Central memory CD4-positive, alpha-beta T cell (primary cell): ENCODE measurements at regions not wholly inside any gene's neighbourhood (a gene's known extent, or its start where the extent isn't known, plus 50 kb on each side); places are given as distances from the start of the nearest gene placed in this dataset.
"Not testable (repeated sequence)": the region's sequence is repeated elsewhere in the genome, so short reads cannot be mapped to it uniquely, and the experiment has no call there.

ENCODE experiments used
- DNase-seq: peaks from one replicate; pipeline ENCODE4 v3.0.0; 2022

DNA sequence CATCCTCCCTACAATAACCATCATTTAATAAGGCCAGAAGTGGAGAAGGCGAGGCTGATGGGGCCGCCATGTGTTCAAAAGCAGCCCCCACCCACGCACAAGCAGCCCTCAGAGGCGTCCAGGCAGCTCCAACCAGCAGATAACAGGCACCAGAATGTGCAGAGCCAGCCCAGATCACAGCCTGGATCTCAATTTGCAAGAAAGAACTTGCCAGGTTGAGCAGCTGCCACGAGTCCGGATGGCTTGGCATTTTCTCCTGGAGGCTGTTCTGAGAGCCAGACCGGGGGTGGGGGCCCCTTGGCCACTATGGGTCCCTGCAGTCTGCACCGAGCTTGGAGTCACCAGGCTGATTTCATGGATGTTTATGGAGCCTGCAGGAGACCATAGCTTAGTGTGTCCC lies 338.1 kb downstream of the PREX1 start:
- DNase-seq = no peak

DNA sequence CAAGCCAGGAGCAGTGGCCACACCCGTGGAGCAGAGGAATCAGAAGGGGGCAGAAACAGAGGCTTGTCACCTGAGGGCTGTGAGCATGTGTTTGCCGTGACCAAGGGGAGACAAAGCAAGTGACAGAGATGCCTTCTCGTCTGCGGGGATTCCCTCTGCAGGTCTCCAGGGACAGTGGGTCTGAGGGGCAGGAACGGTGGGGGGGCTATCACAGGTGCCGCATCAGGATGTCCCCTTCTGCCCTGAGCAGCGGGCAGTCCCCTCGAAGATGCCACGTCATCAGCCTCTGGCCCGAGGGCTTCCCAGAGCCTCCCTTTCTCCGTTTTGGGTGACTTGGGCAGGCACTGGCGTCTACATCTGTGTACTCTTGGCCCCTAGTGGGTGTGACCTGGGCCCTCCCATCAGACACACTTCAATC lies 338.7 kb downstream of the PREX1 start:
- no peak for DNase-seq

DNA sequence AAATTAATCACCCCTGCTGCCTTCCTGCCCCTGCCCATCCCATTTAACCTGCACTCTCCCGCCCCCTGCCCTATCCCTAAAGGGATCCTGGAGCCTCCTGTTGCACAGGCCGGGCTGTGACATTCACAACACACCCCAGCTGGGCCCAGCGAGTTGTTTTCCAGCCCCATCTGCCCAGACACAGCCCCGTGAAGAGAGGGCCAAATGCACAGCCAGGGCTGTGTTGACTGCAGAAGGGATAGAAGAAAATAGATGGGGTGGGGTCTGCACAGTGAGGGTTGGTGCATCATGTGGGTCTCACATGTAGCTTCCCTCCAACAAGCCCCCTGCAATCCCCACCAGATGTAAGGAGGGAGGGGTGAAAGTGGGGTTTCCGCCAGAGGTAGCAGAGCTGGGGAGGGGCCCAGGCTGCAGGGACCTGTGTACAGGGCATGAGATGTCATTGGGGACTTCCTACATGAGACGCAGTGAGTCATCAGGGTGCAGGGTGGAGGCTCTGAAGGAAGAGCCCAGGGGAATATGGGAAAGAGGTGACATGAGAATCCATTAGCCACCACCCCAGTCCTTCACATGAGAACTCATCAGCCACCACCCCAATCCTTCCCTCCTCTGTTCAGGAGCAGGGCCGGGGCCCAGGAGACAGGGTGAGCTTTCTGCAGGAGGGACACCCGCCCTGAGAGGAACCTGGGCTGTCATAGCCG lies 339.3 kb downstream of the PREX1 start:
- not testable (repeated sequence) for DNase-seq

DNA sequence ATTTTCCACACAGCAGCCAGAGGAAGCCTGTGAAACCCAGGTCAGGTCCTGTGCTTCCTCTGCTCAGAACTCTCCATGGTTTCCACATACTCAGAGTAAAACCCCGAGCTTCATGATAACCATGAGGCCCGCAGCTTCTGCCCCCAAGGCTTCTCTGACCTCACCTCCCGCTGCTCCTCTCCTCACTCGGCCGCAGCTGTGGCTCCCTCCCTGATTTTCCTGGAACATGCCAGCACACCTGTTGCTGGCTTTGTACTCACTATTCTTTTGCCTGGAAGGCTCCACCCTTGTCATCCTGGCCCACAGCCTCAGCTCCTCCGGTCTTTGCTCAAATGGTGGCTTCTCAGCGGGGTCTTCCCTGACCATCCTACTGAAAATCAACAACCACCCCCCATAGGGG lies 341.7 kb downstream of the PREX1 start:
- DNase-seq = no peak

DNA sequence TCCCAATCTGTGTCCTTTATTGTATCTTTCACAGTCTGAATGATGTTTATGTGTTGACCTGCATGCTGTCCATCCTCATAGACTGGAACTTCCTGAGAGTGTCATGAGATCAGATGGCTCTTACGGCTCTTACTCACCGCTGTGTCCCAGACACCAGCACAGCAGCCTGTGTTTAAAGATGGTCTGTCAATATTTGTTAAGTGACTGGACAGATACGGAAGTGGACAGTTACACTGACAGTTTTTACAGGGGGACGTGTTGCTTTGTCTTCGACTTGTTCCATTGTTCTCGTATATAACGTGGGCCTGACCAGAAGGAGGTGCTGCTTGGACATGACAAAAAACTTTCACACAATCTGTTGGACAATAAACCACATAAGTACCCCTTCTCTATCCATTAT lies 342.6 kb downstream of the PREX1 start:
- DNase-seq = not testable (repeated sequence)

DNA sequence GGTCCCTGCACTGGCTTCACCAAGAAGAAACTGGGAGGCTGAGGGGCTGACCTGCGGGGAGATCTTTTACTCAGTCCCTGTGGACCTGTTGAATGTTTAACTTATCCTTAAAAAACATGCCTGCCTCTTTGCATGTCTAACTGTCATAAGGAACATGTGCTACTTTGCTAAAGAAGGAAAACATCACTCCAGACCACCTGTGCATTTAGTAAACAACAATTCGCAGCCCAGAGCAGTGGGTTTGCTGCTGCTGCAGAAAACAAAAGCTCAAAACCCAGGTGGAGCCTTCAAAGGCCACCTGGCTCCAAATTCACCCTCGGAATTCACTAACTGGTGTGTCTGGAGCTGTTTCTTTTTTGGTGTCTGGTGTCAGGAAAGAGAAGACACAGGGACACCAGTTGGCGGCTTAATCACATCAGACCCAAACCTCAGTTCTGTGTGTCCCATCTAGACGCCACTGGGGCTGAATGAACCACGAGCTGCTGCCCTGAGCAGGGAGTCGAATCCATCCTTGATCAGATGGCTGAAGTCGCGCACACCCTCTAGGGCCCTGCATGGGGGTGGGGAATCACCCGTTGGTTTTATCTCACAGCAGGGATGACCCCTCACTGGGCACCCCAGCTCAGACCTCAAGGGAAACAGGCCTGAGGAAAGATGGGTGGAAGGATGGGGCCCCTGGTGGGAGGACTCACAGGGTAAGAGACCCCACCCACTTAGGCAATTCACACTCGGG lies 344.3 kb downstream of the PREX1 start:
- DNase-seq = no peak

DNA sequence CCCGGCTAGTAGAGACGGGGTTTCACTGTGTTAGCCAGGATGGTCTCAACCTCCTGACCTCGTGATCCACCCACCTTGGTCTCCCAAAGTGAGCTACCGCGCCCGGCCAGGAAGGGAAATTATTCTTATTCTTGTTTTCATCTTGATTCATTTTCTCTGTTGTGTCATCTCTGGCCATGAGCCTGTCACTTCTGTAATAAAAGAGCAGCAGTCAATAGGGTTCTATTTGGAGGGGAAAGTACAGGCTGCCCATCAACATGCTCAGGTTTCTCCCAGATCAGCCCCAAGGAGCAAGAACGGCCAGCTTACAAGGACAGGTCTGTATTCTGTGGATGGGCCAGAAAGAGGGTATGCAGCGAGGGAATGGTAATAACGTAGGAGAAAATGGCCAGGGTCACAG lies 345.0 kb downstream of the PREX1 start:
- DNase-seq = no peak

DNA sequence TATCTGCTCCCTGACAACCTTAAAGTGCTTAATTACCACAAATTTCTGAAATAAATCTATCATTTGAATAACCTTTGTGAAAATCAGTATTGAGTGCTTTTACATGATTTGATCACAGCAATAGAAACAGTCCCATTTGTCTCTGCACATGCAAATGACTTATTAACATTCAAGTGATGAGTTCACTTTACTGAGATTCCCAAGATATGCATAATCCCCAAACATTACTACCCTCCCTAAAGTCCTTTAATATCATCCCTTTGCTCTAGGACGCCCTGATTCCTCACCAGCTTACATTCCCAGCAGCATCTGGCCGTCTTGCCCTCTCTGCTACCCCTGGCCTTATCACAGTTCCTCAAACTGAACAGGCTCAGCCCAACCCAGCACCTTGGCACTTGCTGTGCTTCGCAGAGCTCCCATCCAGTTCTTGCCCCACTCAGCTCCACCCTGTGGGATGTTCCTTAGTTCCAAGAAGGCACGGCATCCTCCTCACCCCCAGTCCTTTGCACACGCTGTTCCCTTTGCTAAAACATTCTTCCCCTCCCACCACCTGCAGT lies 347.5 kb downstream of the PREX1 start:
- DNase-seq = no peak

DNA sequence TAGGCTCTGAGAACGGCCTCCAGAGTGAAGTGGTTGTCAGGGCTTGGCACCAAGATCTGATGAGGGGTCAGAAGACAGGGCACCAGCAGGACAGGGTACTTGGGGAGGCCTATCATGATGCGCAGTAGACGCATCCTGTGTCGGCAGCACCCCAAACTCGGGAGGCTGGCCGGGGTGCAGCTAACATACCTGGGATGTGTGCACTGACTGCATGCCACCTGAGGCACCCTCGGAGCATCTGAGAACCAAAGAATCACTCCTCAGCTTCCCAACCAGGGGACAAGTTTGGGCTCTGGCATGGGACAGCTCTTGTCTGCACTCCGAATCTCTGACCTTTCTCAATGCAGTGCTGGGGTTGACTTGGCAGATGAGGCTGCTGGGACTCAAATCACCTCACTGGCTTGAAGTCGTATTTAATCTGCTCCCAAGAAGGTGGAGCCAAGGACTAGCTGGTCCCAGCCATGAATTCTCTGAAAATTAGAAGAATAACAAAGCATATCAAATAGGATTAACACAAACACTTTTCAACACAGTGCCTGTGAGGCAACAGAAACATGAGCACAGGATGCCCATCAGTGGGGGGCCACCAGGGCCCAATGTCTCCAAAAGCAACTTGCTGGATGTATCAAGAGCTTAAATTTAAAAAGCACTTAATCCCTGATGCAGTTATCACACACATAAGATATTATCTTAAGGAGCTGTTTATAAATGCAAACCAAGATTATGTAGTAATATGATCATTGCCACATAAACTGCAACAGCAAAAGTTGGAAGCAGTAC lies 348.8 kb downstream of the PREX1 start:
- DNase-seq = no peak

DNA sequence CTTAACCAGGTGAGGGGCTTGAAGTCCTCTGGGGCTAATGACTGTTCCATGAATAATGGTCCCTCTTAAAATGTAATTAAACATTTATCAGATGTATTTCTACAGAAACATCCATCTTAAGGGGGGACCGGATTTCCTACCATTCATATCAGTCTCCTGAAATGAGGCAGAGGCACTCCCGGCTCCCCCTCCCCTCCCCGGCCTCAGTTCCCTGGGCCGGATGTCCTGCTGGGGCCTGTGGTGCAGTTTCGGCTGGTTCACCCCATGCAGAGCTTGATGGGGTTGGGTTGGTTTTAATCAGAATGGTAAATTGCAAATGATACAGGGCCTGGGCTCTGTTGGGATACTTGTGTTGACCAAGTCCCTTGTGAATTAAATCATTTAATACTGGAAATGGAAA lies 349.4 kb downstream of the PREX1 start:
- DNase-seq = no peak

DNA sequence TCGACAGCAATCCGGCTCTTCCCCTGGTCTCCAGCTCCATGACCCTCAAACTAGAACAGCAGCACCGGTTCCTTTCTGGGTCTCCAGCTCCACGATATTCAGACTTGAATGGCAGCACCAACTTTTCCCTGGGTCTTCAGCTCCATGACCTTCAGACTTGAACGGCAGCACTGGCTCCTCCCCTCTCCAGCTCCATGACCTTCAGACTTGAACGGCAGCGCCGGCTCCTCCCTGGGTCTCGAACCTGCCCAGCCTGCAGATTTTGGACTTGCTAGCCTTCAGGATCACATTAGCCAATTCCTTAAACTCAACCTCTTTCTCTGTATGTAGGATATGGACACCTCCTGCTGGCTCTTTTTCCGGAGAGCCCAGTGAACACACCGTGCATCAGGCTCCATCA lies 350.9 kb downstream of the PREX1 start:
- no peak for DNase-seq

DNA sequence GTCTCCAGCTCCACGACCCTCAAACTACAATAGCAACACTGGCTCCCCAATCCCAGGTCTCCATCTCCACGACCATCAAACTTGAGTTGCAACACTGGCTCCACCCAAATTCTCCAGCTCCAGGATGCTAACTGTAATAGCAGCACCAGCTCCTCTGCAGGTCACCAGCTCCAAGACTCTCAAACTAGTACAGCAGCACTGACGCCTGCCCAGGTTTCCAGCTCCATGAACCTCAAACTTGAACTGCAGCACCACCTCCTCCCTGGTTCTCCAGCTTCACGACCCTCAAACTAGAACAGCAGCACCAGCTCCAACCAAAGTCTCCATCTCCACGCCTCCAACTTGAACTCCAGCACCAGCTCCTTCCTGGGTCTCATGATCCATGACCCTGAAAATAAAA lies 353.8 kb downstream of the PREX1 start:
- no peak for DNase-seq

DNA sequence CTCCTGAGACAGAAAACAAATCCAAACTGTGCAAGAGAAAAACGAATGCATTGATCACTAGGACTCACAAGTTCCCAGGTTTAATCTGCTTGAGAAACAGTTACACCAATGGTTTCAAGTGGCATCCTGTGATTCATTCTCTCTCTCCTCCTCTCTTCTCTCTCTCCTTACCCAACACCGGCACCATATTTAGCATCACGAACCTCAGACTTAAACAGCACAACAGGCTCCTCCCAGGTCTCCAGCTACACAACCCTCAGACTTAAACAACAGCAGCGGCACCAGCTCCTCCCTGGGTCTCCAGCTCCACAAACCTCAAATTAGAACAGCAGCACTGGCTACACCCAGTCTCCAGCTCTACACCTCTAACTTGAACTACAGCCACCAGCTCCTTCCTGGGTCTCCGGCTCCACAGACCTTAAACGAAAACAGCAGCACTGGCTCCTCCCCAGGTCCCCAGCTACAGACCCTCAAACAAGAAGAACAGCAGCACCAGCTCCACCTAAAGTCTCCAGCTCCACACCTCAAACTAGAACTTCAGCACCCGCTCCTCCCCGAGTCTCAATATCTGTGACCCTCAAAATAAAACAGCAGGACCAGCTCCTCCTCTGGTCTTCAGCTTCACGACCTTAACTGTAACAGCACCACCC lies 355.9 kb downstream of the PREX1 start:
- no peak for DNase-seq

DNA sequence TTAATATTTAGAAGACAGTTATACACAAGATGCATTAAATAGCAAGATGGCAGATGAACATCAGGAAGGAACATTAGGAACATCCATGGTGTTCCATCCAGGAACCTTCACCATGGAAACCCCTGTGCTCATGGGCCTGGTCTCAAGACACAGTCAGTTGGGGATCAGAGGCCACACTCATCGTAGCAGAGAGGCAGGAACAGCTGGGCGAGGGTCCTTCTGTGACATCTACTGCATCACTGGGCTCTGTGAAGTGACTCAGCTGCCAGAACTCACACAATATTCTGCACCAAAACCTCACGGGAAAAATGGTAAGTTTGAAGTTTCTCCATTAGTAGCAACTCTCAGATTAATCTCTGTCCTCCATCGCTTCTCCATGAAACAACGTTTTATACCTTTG lies 356.6 kb downstream of the PREX1 start:
- DNase-seq = no peak

DNA sequence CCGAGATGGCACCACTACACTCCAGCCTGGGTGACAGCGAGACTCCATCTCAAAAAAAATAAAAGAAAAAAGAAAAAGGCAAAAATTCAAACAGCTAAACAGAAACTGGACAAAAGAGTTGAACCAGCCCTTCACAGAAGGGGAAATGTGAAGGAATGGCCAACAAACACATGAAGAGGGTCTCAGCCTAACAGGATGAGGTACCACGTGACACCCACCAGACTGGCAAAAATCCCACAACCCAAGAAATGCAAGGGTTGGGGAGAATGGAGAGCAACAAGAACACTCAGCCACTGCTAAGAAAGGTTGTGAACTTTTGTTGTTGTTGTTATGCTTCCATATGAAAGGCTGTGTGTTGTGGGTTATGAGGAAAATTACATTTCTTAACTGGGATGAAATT lies 357.7 kb downstream of the PREX1 start:
- no peak for DNase-seq

DNA sequence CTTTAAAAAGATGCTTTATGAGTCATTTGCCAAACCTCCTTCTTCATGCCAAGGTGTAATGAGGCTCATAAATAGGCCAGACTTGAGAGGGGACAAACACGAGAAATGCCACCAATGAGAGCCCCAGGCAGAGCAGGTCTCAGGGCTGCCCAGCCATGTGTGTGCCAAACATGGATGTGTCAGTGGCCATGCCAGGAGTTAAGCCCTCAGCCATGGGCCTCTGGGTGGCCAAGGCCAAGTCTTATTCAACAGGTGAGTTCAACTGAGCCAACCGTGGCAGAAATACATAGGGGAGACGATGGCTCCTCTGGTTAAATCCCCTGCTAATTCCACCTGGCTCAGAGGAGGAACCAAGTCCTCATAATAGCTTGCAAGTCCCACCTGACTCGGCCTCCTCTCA lies 358.8 kb downstream of the PREX1 start:
- no peak for DNase-seq

DNA sequence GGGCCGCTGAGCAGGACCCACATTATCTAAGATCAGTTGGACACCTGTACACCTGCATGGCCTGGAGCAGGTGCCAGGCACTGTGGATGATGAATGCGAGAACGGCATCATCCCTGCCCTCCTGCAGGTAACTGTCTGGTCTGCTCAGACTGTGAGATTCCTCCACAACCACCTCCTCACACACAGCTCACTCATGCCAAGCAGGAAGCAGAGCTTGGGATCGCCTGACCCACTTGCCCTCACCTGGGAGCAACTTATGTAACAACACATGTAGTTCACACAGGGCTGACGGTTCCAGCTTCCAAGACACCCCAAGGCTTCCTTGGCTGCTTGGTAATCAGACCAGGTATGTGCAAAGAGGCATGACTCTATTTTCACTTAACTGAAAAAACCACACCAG lies 359.2 kb downstream of the PREX1 start:
- no peak for DNase-seq

DNA sequence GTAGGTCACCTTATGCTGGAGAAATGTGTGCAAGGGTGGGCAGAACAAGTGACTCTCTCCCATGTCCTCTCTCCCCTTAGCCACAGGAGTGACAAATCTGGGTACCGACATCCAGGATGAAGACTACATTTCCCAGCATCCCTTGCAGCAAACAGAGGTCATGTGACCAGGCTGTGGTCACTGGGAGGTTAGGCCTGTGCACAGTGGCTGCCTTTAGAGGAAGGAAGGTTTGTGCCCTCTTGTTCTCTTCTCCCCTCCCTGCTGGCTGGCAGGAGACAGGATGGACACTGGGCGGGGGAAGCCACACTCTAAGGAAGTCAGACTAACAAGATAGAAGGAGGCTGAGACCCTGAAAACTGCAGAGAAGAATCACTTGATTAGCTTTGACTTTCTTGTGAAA lies 360.2 kb downstream of the PREX1 start:
- peak; percentile 34 for DNase-seq

DNA sequence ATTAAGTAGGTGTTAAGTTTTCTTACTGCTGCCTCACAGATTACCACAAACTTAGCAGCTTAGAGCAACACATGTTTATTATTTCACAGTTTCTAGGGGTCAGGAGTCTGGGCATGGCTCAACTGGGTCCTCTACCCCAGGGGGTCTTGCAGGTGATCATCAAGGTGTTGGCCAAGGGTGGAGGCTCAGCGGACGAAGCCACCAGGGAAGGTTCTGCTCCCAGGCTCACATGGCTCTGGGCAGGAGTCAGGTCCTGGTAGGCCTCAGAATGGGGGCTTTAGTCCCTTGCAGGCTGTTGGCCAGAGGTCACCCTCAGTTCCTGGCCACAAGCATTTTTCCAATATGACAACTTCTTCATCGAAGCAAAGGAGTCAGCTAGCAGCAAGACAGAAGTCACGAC lies 362.5 kb downstream of the PREX1 start:
- no peak for DNase-seq

DNA sequence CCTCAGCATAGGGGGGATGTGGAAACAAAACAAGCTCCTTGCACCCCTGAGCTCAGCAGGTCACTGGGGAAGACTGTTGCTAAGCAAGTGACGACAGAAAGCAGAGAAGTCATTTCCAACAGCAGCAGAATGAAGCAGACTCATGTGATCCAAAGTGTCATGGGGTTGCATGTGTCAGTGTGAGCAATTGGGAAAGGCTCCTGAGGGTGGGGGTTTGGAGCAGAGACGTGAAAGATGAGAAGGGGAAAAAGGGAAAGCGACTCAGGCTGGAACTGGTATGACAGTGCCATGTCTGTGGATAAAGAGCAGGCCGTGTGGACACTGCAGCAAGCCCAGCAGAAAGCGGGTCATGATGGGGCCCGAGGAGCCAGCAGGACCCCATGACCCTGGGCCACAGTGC lies 363.9 kb downstream of the PREX1 start:
- no peak for DNase-seq

DNA sequence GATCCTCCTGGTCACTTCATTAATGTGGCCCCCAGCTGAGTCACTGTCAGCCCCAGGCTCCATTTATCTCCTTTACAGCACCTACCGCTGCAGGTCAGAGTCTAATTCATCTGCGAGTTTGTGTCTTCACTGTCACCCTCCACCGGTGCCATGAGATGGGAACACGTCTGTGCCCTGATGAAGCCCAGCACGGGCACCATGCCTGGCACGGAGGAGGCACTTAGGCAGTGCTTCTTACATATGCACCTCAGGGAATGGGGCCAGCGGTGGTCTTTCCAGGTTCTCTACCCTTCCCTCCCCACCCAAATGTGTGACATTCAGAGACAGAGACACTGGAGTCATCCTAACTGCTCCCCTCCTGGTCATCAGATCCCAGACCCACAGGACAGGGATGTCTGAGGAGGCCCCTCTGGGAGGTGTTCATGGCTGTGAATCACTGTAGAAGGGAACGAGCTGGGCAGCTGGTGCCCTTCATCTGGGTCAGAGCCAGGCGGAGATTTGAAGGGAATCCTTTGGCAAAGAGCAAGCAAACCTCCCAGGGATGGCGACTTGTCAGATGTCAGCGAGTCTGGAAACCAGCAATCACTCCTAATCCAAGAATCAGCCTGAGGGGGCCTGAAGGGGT lies 364.6 kb downstream of the PREX1 start:
- no peak for DNase-seq

DNA sequence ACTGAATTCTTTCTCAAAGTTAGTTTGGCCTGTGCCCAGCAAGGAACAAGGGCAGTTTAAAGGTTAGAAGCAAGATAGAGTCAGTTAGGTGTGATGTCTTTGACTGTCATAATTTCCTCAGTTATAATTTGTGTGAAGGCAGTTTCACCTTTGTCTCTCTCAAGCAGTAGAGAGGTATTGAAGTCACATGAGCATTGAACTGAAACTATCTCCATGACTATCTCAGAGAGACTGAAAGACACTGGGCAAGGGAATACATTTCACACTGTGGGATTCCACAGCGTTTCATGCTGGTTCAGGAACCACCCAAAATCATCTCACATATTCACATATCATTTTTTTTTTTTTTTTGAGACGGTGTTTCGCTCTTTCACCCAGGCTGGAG lies 366.1 kb downstream of the PREX1 start:
- DNase-seq = no peak
